GM21619 (cell line): ENCODE measurements at regions not wholly inside any gene's neighbourhood (a gene's known extent, or its start where the extent isn't known, plus 50 kb on each side); places are given as distances from the start of the nearest gene placed in this dataset.

Experiments used
- ATAC-seq: cut with Tn5 transposase; IDR thresholded peaks from one replicate; pipeline ENCODE4 v1.9.1; 2021; ENCODE audit not compliant: unreplicated experiment

DNA sequence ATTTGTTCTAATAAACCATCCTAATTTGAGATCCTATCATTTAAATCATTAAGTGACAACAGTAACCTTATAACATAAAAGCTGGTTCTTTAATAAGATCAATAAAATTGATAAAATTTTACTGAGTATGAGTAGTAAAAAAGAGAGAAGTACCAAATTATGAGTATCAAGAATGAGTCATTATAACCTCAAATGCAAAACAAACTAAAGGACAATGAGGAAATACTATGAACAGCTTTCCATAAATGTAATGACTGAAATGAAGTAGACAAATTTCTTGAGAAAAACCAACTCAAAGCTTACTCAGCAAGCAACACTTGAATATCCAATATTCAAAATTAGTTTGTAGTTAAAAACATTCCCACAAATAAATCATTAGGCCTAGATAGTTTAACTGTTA lies 433.0 kb downstream of the ZEB2 start:
- no peak for ATAC-seq

DNA sequence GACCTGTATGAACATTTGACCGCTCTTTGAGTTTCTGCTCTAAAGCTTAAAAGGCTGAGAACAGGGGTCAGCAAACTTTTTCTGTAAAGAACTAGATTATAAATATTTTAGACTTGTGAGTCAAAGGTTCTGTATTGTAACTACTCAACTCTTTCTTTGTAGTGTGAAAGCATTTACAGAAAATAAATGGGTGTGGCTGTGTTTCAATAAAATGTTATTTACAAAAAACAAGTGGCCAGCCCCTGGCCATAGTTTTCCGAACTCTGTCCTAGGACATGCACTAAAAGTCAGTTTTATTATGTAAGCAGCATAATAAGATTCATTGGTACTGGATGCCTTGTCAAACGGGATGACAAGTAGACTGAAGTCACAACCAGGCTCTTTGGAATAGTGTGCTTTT lies 434.9 kb downstream of the ZEB2 start:
- ATAC-seq = no peak

DNA sequence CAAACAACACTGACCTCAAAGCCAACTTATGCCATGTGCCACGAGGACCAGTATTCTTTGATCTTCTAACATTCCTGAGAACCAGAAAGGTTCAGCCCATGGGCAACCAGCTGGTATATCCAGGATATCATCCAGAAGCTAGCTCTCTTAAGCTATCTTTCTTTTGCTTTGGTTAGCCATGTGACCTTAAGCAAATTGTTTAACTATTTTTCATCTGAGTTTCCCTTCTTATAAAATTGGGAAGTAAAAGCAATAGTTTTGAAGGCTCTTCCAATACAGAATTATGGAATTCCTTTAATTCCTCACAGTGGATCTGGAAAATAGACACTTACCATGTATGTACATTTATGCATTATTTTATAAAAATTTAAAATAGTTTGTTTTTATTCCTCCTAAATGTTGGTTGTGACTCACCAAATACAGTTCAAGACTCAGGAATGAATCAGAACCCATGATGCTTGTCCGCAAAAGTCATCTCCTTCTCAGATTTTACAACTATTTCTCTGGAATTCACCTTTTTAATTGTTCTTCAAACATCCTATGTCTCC lies 435.7 kb downstream of the ZEB2 start:
- no peak for ATAC-seq

DNA sequence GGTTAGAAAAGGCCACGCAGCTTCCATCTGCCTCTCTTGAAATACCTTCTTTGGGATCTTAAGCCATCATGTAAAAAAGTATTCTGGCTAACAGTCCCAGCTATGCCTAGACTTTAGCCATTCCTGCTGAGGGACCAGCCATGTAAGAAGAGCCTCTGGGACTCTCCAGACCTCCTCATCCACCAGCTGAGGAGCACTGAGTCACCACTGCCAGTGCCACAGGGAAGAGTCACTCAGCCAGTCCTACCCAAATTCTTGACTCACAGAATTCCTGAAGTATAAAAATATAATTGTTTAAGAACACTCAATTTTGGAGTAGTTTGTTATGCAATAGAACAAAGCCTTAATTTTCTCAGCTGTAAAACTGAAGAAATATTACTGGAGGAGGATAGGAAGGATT lies 436.7 kb downstream of the ZEB2 start:
- ATAC-seq = no peak

DNA sequence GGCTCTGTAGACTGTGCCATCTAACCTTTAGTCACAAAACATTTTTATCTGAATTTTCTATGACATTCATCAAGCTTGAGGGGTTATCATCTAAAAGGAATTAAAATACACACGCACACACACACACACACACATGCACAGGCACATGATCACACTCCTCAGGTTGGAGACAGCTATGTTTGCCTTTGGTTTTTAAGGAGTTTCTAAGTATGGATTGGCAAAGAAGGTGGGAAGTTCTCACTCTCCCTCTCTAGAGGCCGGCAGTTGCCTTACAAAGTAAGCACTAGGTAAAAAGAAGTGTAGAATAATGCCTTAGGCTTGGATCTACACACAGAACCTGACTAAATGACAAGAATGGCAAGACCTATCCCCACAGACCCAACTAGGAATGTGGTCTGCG lies 437.1 kb downstream of the ZEB2 start:
- no peak for ATAC-seq

DNA sequence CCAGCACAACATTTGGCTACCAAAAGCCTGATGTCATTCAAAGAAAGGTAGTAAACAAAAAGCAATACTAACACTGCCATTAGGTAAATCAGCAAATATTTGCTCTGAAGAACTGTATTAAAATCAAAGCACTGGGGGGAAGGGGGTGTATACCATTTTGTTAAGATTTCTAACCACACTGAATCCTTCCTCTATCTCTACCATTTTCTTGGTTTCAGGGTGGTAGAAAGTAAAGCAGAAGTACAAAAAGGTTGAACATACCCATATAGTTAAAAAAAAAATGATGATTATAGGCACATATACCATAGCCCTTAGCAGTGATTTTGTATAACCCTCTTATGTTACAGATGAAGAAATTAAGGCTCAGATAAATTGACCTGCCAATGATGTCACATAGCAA lies 437.6 kb downstream of the ZEB2 start:
- no peak for ATAC-seq

DNA sequence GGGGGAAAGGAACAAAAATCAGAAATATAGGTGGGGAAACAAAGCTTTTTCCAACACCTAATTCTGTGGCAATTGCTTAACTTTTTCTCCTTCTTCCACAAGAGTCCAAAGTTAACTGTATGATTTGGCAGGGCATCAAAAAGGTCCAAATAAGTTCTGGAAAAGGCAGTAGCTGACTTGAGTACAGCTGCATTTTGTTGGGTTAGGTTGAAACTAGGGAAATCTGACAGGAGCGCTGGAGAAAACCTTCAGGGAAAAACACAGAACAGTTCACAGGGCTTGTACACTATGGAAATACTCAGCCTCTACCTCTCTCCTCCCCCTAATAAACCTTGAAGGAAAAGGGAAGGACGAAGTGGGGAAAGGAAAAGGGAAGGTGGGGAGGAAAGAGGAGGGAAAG lies 438.6 kb downstream of the ZEB2 start:
- ATAC-seq = no peak

DNA sequence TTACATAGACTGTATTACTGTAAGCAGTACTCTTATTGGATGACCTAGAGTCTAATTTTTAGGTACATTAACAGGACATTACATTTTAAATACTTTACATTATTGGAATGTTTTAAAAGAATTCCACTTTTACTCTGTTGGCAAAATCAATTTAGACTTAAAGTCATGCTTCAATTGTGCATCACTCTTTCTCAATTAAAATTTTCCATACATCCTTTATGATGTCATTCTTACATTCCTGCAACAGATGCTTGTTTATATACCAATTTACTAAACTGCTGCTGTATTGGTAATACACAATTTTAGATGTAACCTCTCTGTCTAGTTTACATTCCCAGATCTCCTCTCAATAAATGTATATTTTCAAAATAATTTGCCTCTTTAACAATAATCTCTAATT lies 440.1 kb downstream of the ZEB2 start:
- ATAC-seq = no peak

DNA sequence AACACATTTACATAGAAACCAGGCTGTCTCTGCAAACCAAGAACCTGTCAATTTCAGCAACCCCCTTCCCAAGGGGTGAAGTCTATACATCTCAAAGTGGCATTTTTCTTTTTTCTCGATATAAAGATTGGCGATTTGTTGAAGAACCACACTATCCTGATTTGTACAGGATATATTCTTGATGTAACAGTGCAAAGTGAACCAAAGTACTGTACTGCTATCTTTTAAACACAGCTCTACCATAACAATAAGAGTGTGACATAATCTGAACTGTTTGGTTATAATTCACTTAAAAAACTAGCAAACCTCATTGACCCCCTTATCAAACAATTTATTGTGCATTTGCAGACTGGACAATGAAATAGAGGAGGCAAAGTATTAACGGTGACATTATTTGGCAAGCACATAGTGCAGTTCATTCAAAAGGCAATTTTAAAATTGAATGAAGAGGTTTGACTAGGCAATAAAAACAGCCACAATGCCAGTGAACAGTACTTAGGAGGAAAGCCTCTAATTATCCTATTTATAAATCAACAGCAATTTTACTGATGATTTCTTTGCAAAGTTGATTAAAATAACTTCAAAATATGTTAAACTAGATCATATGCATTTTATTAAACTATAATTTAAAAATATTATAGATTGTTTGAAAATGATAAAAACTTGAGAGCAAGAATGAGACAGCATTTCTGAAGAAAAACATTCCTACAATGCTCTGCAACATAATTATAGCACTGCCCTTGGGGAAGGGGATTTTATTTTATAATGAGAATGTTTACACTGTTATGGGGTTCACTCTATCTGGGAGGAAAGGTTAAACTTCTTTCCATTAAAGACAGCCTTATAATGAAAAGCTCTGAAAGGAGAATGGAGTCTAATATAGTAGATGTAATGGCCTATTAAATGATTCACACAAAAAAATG lies 440.9 kb downstream of the ZEB2 start:
- no peak for ATAC-seq

DNA sequence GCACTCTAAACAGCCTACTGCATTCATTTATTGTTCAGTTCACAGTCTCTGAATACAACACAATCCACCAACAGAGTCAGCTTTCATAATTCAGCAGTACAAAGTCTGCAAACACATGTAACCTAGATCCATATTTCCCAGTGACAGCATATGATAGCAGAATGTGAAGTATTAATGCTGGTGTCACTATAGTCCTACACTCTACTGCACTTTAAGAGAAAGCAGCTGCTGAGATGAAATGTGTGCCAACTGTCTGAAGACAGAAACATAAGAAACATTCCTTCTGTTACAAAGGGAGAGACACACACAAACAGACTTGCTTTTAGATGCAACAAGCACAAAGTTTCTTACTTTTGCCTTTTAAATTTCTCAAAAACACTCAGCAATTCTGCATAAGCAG lies 441.8 kb downstream of the ZEB2 start:
- no peak for ATAC-seq

DNA sequence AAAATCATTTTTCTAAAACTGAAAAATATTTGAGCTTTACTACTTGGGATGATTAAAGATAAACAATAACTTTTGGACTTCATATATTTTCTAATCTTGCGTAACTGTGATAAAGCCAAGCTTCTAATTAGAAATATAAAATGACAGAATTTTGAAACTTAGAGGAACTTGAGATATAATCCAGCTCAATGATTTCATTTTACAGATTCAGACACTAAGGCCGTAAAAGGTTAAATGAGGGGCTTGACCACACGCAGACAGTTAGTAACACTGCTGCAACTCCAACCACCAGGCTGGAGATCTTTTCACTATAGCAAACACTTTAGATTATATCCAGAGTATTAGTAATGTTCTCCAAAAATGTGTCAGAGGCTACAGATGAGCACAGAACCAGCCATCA lies 445.5 kb downstream of the ZEB2 start:
- no peak for ATAC-seq

DNA sequence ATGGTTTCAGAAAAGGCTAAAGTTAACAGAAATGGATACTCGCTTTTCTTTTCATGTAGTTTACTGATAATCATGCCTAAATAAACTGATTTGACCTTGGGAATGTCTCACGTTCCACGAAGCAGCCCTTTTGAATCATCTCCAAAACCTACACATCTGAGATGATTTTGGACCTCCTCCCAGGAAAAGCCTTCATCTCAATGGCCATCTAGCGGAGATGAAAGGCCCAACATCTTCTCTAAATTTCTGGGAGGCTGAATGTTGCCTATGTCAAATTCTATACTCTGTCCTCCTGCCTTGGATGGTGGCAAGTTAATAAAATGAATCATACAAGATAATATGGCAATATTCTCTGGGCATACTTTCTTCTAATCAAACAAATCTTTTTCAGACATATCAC lies 448.5 kb downstream of the ZEB2 start:
- ATAC-seq = no peak

DNA sequence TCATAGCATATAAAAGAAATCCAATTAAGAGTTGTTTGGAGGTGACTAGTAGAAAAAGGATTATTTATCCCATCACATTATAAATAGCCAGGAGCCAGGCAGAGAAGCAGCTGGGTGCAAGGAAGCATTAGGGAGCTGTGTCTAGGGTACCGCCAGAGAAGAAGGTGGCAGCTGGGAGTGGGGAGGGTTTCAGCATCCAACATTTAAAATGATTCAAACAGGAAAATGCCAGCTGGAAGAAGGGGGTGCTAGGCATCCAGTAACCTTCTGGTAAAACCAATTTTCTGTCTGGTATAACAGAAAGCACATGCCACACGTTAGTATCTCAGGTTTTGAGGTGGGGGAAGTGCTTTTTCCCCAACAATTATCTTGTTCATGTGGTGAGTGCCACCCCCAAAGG lies 452.4 kb downstream of the ZEB2 start:
- no peak for ATAC-seq

DNA sequence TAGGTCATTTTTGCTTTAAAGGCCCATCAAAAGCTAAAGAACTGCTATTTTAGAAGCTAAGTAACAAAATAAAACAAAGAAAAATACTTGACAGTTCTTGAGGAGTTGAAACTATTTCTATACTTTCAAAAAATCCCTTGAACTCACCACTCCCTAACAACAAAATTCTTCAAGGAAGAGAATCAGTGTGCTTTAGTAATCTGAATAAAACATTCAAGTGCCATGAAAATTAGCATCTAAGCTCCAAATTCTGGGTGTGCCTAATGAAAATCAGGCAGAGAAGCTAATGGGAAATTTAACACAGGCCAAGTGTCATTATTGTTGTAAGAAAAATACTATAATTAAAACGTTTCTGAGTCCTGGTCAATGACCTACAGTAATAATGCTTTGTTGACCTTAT lies 456.3 kb downstream of the ZEB2 start:
- ATAC-seq = no peak

DNA sequence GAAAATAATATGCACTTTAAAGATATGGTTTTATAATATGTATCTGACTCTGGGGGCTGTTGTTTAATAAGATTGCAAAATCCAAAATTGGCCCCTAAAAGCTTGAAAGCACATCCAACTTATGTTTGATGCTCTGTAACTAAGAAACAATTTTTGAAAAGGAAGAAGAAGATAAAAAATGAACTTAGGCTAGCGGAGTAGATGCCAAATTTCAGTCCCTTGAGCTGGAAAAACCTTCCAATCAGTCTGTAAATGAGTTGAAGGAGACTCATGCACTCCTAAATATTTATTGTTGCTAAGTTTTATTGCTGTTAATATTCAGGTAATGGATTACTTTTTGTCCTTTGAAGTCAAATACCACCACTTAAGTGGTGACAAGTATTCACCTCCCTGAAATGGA lies 465.0 kb downstream of the ZEB2 start:
- ATAC-seq = no peak

DNA sequence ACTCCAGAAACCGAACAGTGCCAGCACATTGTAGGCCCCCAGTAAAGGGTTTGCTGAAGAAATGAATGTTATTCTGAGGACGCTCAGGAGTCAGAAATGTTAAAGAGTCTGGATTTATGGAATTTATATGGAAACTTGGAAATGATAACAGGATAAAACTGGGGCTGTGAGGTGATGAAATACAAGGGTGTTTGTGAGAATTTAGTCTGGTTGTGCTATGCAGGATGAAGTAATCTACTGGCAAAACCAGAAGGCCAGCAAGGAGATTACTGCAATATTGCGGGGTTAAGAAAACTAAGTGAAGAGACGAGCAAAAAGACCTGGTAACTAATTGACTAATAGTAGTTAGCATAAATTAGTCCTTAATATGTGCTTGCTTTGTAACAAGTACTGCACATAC lies 467.8 kb downstream of the ZEB2 start:
- ATAC-seq = no peak

DNA sequence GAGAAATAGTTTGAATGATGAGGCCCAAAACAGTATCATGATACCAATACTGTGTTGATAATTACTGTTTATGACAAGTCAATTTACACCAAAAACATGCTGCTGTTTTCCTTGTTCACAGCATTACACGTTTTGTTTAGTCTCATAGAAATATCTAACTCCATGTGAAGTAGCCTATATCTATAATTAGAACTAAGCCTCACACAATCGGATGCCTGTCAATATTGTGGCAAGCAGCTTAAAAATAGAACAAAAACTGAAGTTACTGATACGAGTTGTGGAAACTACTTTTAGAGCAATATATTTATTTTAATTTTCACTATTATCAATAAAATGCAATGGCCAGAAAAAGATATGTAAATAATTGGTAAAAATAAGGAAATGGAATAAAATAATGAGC lies 470.8 kb downstream of the ZEB2 start:
- no peak for ATAC-seq

DNA sequence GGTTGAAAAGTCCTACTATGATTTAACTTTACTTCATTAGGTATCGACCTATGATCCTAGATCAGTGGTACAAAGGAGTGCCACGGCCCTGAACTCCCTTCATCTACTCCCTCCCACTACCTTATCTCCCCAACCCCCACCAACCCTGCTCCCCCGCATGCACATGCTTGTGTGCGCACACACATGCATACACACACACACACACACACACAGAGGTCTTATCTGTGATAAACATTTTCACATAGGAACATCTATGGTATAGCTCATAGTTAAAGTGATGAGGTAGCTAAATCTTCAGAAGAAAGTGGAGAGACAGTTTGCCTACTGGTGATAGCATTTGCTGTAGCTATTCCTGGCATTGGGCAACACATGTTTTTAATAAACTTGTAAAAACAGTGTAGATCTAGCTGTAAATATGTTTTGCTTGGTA lies 471.3 kb downstream of the ZEB2 start:
- ATAC-seq = no peak

DNA sequence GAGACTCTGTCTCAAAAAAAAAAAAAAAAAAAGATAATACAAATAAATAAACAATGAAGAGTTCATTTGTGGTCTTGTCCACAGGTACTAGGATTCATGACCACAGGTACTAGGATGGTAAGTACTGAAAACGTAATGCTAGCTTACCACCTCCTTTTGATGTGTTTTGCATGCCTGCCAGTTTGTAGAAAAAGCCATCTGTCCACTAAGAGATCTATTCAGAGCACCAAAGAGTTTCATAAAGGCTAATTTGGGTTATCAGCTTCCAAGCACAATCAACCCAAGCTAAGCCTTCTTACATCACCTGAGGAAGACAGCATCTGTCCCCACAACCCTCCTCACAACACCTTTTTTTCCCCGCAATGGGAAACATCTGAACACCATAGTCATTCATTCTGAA lies 477.2 kb downstream of the ZEB2 start:
- no peak for ATAC-seq

DNA sequence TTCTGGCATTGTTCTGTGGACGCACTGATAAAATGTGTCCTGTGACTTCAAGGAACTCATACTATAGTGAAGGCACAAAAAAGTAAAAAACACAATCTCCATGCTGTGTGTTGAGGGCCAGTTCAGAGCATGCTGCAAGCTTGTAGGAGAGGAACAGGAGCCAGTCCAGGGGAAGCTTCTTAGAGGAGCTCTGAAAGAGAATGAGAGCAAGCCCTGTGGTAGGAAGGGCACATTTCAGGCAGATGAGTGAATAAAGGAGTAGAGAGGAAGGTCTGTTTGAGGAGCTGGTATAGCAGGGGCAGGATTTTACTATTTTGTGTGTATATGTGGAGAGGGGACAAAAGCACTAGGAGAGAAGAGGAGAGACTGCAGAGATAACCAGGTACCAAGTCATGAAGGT lies 478.3 kb downstream of the ZEB2 start:
- ATAC-seq = no peak

DNA sequence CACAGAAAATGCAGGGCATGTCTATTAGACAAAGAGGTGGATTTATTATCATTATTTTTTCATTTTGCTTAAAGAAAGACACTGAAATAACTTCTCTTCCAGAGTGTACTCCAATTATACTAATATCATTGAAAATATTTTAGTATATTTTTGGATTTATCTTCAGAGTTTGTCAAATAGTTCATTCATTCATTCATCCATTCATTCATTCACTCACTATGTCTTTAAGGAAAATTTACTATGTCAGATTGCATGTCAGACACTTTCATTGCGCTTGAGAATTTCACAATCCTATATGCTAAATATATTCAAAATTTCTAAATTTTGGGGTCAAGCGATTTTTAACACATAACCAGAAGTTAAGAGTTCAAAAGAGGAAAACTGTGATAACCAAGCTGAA lies 479.1 kb downstream of the ZEB2 start:
- no peak for ATAC-seq

DNA sequence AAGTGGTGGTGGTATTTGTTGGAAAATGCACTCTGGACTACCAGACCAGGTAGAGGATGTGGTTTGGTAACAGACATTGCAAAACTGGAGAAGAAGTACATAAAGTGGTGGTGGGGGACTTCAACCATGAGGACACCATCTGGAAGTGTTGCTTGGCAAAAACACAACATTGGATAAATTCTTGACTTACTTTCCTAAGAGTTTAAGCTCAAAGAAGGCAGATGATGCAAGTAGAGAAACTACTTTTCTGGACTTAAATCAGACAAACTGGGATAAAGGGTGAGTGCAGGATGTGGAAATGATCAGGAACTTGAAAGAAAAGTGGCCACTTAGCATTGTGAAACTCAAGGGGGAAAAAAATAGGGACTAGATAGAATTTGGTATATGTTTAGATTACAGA lies 487.4 kb downstream of the ZEB2 start:
- ATAC-seq = no peak

DNA sequence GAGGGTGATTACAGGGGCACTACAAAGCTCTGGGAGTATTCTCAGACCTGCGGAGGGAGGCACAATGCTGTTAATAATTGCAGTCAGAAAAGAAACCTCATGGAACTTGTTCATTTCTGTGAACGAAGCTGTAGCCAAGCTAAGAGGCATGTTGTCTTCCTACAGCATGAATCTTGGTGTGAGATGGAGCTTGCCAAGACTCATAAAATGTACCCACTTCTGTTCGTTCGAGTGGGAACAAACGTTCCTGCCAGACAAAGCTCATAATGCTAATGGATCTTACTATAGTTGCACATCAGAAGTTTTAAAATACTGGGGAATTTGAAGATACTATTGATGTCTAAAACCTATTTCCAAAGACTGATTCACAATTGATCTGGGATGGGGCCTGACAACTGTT lies 489.1 kb downstream of the ZEB2 start:
- no peak for ATAC-seq
